HepG2 (cell line): ENCODE measurements at regions not wholly inside any gene's neighbourhood (a gene's known extent, or its start where the extent isn't known, plus 50 kb on each side); places are given as distances from the start of the nearest gene placed in this dataset.

Experiments
- ATAC-seq: fragments of 200-7000 bp; cut with Tn5 transposase; 3 replicates; pipeline ENCODE4 v1.9.1; 2020; ENCODE audit warnings: mild to moderate bottlenecking, moderate library complexity
- BruUV-seq: library from RNA; stranded (reverse); fragments of 400-500 nt; replicated peaks from 2 replicates; lab custom pipeline; 2021; lab: Mats Ljungman, UMichigan
- CTCF ChIA-PET: fragments of 300-600 bp; formaldehyde crosslinking; extraction: SDS; loops from one replicate; lab custom pipeline; 2021; ENCODE audit warnings: low total read pairs, inconsistent platforms, low intra/inter-chr PET ratio; lab: Yijun Ruan, JAX
- POLR2A ChIA-PET: fragments of 350-600 bp; sonication (Branson Sonifier 250); formaldehyde crosslinking; loops from one replicate; lab custom pipeline; 2020; ENCODE audit warnings: antibody characterized with exemption, inconsistent platforms; lab: Yijun Ruan, JAX
- DNase-seq: peaks from one replicate; pipeline ENCODE4 v3.0.0-alpha.2; 2015; ENCODE audit warnings: low spot score
- FAIRE-seq: peaks from 3 replicates; lab custom pipeline; 2011; peaks lifted over from hg19 to GRCh38; lab: Jason Lieb, UNC
- H2AFZ ChIP-seq: one replicate; pipeline ENCODE4 v1.6.1; 2011; ENCODE audit warnings: low read length, inconsistent platforms
- H3K27ac ChIP-seq: fragments of 300-600 bp; 3 replicates; pipeline ENCODE4 v1.8.0; 2011; ENCODE audit warnings: mixed run types, mild to moderate bottlenecking, mixed read lengths, low read length, inconsistent platforms; ENCODE audit not compliant: insufficient read depth; ENCODE audit errors: extremely low read length
- H3K27me3 ChIP-seq, 2 experiments: fragments of 200-600 bp in 1 of 2; 2 replicates in 1 of 2; 3 replicates in 1 of 2; pipeline versions ENCODE4 v1.6.0 to v1.8.0; 2011; ENCODE audit warnings: low read length in 2 of 2, mild to moderate bottlenecking in 2 of 2, moderate library complexity in 2 of 2, inconsistent platforms in 1 of 2; ENCODE audit not compliant: insufficient read depth in 2 of 2, control insufficient read depth in 1 of 2
- H3K36me3 ChIP-seq, 2 experiments: fragments of 200-600 bp in 1 of 2; replicated peaks in 1 of 2; 2 replicates in 1 of 2; 3 replicates in 1 of 2; pipeline versions ENCODE4 v1.5.1 to v1.8.0; 2011; ENCODE audit warnings: low read length in 2 of 2, inconsistent platforms in 1 of 2; ENCODE audit not compliant: insufficient read depth in 2 of 2, control insufficient read depth in 1 of 2
- H3K4me1 ChIP-seq: 2 replicates; pipeline ENCODE4 v1.5.1; 2012; ENCODE audit warnings: low read length, inconsistent platforms; ENCODE audit not compliant: insufficient read depth
- H3K4me2 ChIP-seq: 2 replicates; pipeline ENCODE4 v1.6.0; 2011; ENCODE audit warnings: low read depth, low read length, inconsistent platforms
- H3K4me3 ChIP-seq, 3 experiments: fragments of 200-600 bp in 1 of 3; sonication (generic), shearing (Covaris generic) in 1 of 3; replicated peaks in 1 of 3; 2 replicates each; pipeline ENCODE4 v1.5.1; 2011 to 2016; ENCODE audit warnings: low read length in 3 of 3, inconsistent platforms in 2 of 3, low read depth in 2 of 3, mild to moderate bottlenecking in 2 of 3, control low read depth in 1 of 3, mixed read lengths in 1 of 3; ENCODE audit not compliant: insufficient read depth in 1 of 3
- H3K79me2 ChIP-seq: one replicate; pipeline ENCODE4 v1.6.1; 2011; ENCODE audit warnings: low read length, inconsistent platforms; ENCODE audit not compliant: insufficient read depth
- H3K9ac ChIP-seq: 2 replicates; pipeline ENCODE4 v1.6.0; 2011; ENCODE audit warnings: mild to moderate bottlenecking, low read depth, low read length, inconsistent platforms; ENCODE audit not compliant: insufficient read depth
- H3K9me3 ChIP-seq: 2 replicates; pipeline ENCODE4 v1.5.1; 2012; ENCODE audit warnings: mild to moderate bottlenecking, low read length
- H4K20me1 ChIP-seq: 2 replicates; pipeline ENCODE4 v1.6.0; 2011; ENCODE audit warnings: inconsistent platforms, mild to moderate bottlenecking, low read length, moderate library complexity; ENCODE audit not compliant: insufficient read depth
- AGO1 ChIP-seq: fragments of 200-400 bp; formaldehyde crosslinking; IDR thresholded peaks from 2 replicates; pipeline ENCODE4 v1.6.1; 2017; ENCODE audit warnings: mild to moderate bottlenecking, low read depth, low read length, moderate library complexity; ENCODE audit not compliant: poor library complexity, severe bottlenecking
- ARID3A ChIP-seq: IDR thresholded peaks from 2 replicates; pipeline ENCODE4 v1.6.1; 2012; ENCODE audit warnings: low read depth, low read length, improper control_type of control experiment
- ATF4 ChIP-seq, 2 experiments: fragments of 450-650 bp in 1 of 2; sonication (generic) in 1 of 2; formaldehyde crosslinking; IDR thresholded peaks; 2 replicates each; pipeline versions ENCODE4 v1.5.0 to v1.8.0; 2020 to 2022; ENCODE audit warnings: mild to moderate bottlenecking in 1 of 2, missing genetic modification reagents in 1 of 2
- CEBPB ChIP-seq: IDR thresholded peaks from 2 replicates; pipeline ENCODE4 v1.6.1; 2011; ENCODE audit warnings: low read depth, low read length, improper control_type of control experiment, borderline replicate concordance
- CREB1 ChIP-seq, 2 experiments: fragments of 450-650 bp in 1 of 2; IDR thresholded peaks; 2 replicates each; pipeline ENCODE4 v1.6.1; 2016 to 2017; ENCODE audit warnings: control low read depth in 1 of 2, mild to moderate bottlenecking in 1 of 2, missing compliant biosample characterization in 1 of 2, missing genetic modification characterization in 1 of 2
- FOSL2 ChIP-seq: sonication (generic); formaldehyde crosslinking; IDR thresholded peaks from 2 replicates; pipeline ENCODE4 v1.4.0; 2020; ENCODE audit warnings: missing genetic modification reagents
- HNF4A ChIP-seq: sonication (generic); formaldehyde crosslinking; IDR thresholded peaks from 2 replicates; pipeline ENCODE4 v1.4.0; 2020; ENCODE audit warnings: missing genetic modification reagents
- PHF20 ChIP-seq: sonication (generic); formaldehyde crosslinking; IDR thresholded peaks from 2 replicates; pipeline ENCODE4 v1.5.0; 2020; ENCODE audit warnings: mild to moderate bottlenecking, missing genetic modification reagents
- REST ChIP-seq, 2 experiments: IDR thresholded peaks; 2 replicates each; pipeline ENCODE4 v1.6.1; 2011 to 2012; ENCODE audit warnings: low read length in 2 of 2, borderline replicate concordance in 1 of 2, low read depth in 1 of 2, mild to moderate bottlenecking in 1 of 2, moderate library complexity in 1 of 2
- SRSF4 ChIP-seq: fragments of 200-400 bp; formaldehyde crosslinking; IDR thresholded peaks from one replicate; pipeline ENCODE4 v1.6.1; 2018; ENCODE audit warnings: mild to moderate bottlenecking, low read depth, low read length, moderate library complexity; ENCODE audit not compliant: poor library complexity, severe bottlenecking
- TCF12 ChIP-seq, 2 experiments: fragments of 450-650 bp in 1 of 2; sonication (generic) in 1 of 2; formaldehyde crosslinking in 1 of 2; IDR thresholded peaks; 2 replicates each; pipeline versions ENCODE4 v1.6.1 to v1.8.0; 2017 to 2022; ENCODE audit warnings: antibody characterized with exemption in 1 of 2, mild to moderate bottlenecking in 1 of 2, missing genetic modification reagents in 1 of 2, moderate library complexity in 1 of 2
- YEATS2 ChIP-seq: sonication (generic); formaldehyde crosslinking; IDR thresholded peaks from 2 replicates; pipeline ENCODE4 v1.4.0; 2020; ENCODE audit warnings: missing genetic modification reagents, borderline replicate concordance
- ZFAT ChIP-seq: sonication (generic); formaldehyde crosslinking; conservative IDR thresholded peaks from 2 replicates; pipeline ENCODE4 v1.8.1; 2023; ENCODE audit warnings: missing genetic modification reagents, inconsistent platforms
- ZSCAN21 ChIP-seq: sonication (generic); formaldehyde crosslinking; IDR thresholded peaks from 2 replicates; pipeline ENCODE4 v1.8.0; 2022; ENCODE audit warnings: mild to moderate bottlenecking, missing genetic modification reagents, moderate library complexity, borderline replicate concordance
- WGBS: methylation state at CpG from one replicate; pipeline ENCODE4 v1.1.6; 2017; ENCODE audit warnings: low lambda C conversion rate; 5-methylcytosine and 5-hydroxymethylcytosine counted together
- in situ Hi-C: cut with HindIII; loops from 2 replicates; pipeline ENCODE4 v1.10.0; 2017; ENCODE audit warnings: low pct_unique_long_range_greater_than_20kb; ENCODE audit not compliant: extremely low pct_ligation_motif_present
- intact Hi-C: fragments of 100-400 bp; cut with micrococcal nuclease; formaldehyde crosslinking; loops from one replicate; pipeline ENCODE4 v1.10.0; 2022; ENCODE audit not compliant: unreplicated experiment

- no peaks in the 10 kb centered on the region for H4K20me1 ChIP-seq
- H3K4me3 ChIP-seq, result no peak overlapping the region
- no peak overlapping the region for H3K4me2 ChIP-seq
- no peak overlapping the region for H2AFZ ChIP-seq
- no peak overlapping the region for H3K9ac ChIP-seq
- no peaks in the 10 kb centered on the region for H3K79me2 ChIP-seq
- in situ Hi-C loops, result no loop called here
- intact Hi-C loops, result no loop called here
- POLR2A ChIA-PET, result no interaction called here
- H3K9me3 ChIP-seq, result no peaks in the 10 kb centered on the region; the same call in 1 of the 2 replicates
- FAIRE-seq, result no peak
- H3K27me3 ChIP-seq, result no peaks in the 10 kb centered on the region; a peak in 1 of 5 replicates
- peak; percentile 86 for ATAC-seq
- no peak overlapping the region for H3K27ac ChIP-seq
- peaks cover 12% of the 10 kb centered on the region for H3K4me1 ChIP-seq
- CTCF ChIA-PET, result no interaction called here
- H3K36me3 ChIP-seq, result no peaks in the 10 kb centered on the region
- peak; percentile 1 for DNase-seq
- BruUV-seq, result no TSS peak
- 18% methylated on average over 2 of the region's 2 CpGs for WGBS
- no peak for TF ChIP-seq YEATS2 (CRISPR knock-in tag)
- TF ChIP-seq PHF20 (CRISPR knock-in tag), result no peak
- TF ChIP-seq TCF12 (IDR thresholded peaks at IDR 0.05), result no peak
- TF ChIP-seq TCF12 (CRISPR knock-in tag; IDR thresholded peaks at IDR 0.05), result no peak
- TF ChIP-seq FOSL2 (CRISPR knock-in tag), result peak; percentile 55; the same call in 1 of the 2 replicates
- TF ChIP-seq CEBPB, result peak; percentile 10; the same call in 1 of the 2 replicates
- no peak for TF ChIP-seq AGO1
- TF ChIP-seq REST (IDR thresholded peaks at IDR 0.05; ENCODE audit: borderline replicate concordance in 1 of 2, low read depth in 1 of 2, low read length in 2 of 2), result no peak
- no peak for TF ChIP-seq SRSF4
- TF ChIP-seq CREB1 (IDR thresholded peaks at IDR 0.05), result no peak
- peak; percentile 38 for TF ChIP-seq CREB1 (CRISPR knock-in tag; IDR thresholded peaks at IDR 0.05)
- TF ChIP-seq ZFAT, result no peak
- peak in 1 of 2 experiments; percentile 61; a peak in 2 of 4 replicates for TF ChIP-seq ATF4 (CRISPR knock-in tag; IDR thresholded peaks at IDR 0.05)
- peak; percentile 7; the same call in 1 of the 2 replicates for TF ChIP-seq ARID3A
- TF ChIP-seq ZSCAN21 (CRISPR knock-in tag), result no peak
- no peak for TF ChIP-seq HNF4A (CRISPR knock-in tag)
Measured at GRCh38 chr4:13701937-13702446, 74.5 kb upstream of the BOD1L1 start.
